K562 (cell line): ENCODE measurements at regions not wholly inside any gene's neighbourhood (a gene's known extent, or its start where the extent isn't known, plus 50 kb on each side); places are given as distances from the start of the nearest gene placed in this dataset.

Experiments used
- ATAC-seq: fragments of 200-7000 bp; cut with Tn5 transposase; 3 replicates; pipeline ENCODE4 v1.9.1; 2020; ENCODE audit warnings: moderate library complexity
- BruUV-seq: library from RNA; stranded (reverse); fragments of 400-500 nt; replicated peaks from 2 replicates; lab custom pipeline; 2021; lab: Mats Ljungman, UMichigan
- CTCF ChIA-PET: fragments of 300-600 bp; formaldehyde crosslinking; extraction: SDS; loops from one replicate; lab custom pipeline; 2021; ENCODE audit warnings: low intra/inter-chr PET ratio; lab: Yijun Ruan, JAX
- POLR2A ChIA-PET: fragments of 300-600, 350-650 bp; sonication (Branson Sonifier 250); formaldehyde crosslinking; extraction: SDS; loops from one replicate; lab custom pipeline; 2021; ENCODE audit warnings: antibody characterized with exemption, inconsistent platforms; lab: Yijun Ruan, JAX
- DNase-seq, 4 experiments: peaks; one replicate each; pipeline versions ENCODE4 v3.0.0 to v3.0.0-alpha.2; 2011 to 2018; ENCODE audit warnings: low spot score in 3 of 4, mixed read lengths in 3 of 4; ENCODE audit errors: extremely low read depth in 1 of 4
- FAIRE-seq: peaks from 2 replicates; lab custom pipeline; 2011; peaks lifted over from hg19 to GRCh38; lab: Jason Lieb, UNC
- H2AFZ ChIP-seq: 2 replicates; pipeline ENCODE4 v1.6.0; 2011; ENCODE audit warnings: low read depth, low read length, control low read depth, inconsistent platforms
- H3K27ac ChIP-seq: fragments of 200-600 bp; 3 replicates; pipeline ENCODE4 v1.8.0; 2011; ENCODE audit warnings: low read depth, mild to moderate bottlenecking, control low read depth, inconsistent platforms, low read length, moderate library complexity, mixed read lengths; ENCODE audit errors: extremely low read depth
- H3K27me3 ChIP-seq, 2 experiments: fragments of 300-600 bp in 1 of 2; 2 replicates in 1 of 2; 3 replicates in 1 of 2; pipeline versions ENCODE4 v1.6.0 to v1.8.0; 2011; ENCODE audit warnings: inconsistent platforms in 2 of 2, low read length in 2 of 2, mild to moderate bottlenecking in 1 of 2, mixed read lengths in 1 of 2, moderate library complexity in 1 of 2; ENCODE audit not compliant: control insufficient read depth in 2 of 2, insufficient read depth in 2 of 2
- H3K36me3 ChIP-seq: fragments of 300-600 bp; 3 replicates; pipeline ENCODE4 v1.8.0; 2011; ENCODE audit warnings: mild to moderate bottlenecking, low read length, inconsistent platforms; ENCODE audit not compliant: control insufficient read depth, insufficient read depth
- H3K4me1 ChIP-seq, 2 experiments: fragments of 200-600 bp in 1 of 2; replicated peaks in 1 of 2; 2 replicates in 1 of 2; 3 replicates in 1 of 2; pipeline versions ENCODE4 v1.5.1 to v1.8.0; 2011; ENCODE audit warnings: inconsistent platforms in 2 of 2, low read length in 2 of 2, mild to moderate bottlenecking in 1 of 2, mixed read lengths in 1 of 2, moderate library complexity in 1 of 2; ENCODE audit not compliant: control insufficient read depth in 2 of 2, insufficient read depth in 2 of 2
- H3K4me2 ChIP-seq: 2 replicates; pipeline ENCODE4 v1.6.1; 2011; ENCODE audit warnings: low read length, control low read depth, inconsistent platforms, mixed read lengths; ENCODE audit not compliant: insufficient read depth
- H3K4me3 ChIP-seq: fragments of 200-600 bp; sonication (generic), shearing (Covaris generic); 2 replicates; pipeline ENCODE4 v1.5.1; 2016; ENCODE audit warnings: control low read depth, inconsistent platforms
- H3K79me2 ChIP-seq: fragments of 200-600 bp; 3 replicates; pipeline ENCODE4 v1.8.0; 2011; ENCODE audit warnings: low read length, inconsistent platforms; ENCODE audit not compliant: control insufficient read depth, insufficient read depth
- H3K9ac ChIP-seq, 2 experiments: 2 replicates each; pipeline versions ENCODE4 v1.6.0 to v1.6.1; 2011; ENCODE audit warnings: low read depth in 2 of 2, low read length in 2 of 2, control low read depth in 1 of 2, inconsistent platforms in 1 of 2, mild to moderate bottlenecking in 1 of 2, mixed read lengths in 1 of 2; ENCODE audit not compliant: insufficient read depth in 1 of 2
- H3K9me1 ChIP-seq: one replicate; pipeline ENCODE4 v1.6.0; 2011; ENCODE audit warnings: inconsistent platforms, mild to moderate bottlenecking, low read length, moderate library complexity; ENCODE audit not compliant: control insufficient read depth, insufficient read depth
- H3K9me3 ChIP-seq: replicated peaks from 2 replicates; pipeline ENCODE4 v1.5.1; 2011; ENCODE audit warnings: low read depth, low read length, inconsistent platforms; ENCODE audit not compliant: control insufficient read depth, insufficient read depth
- H4K20me1 ChIP-seq: replicated peaks from 2 replicates; pipeline ENCODE4 v1.6.1; 2011; ENCODE audit warnings: low read length, inconsistent platforms, mixed read lengths; ENCODE audit not compliant: control insufficient read depth, insufficient read depth
- CREB3L1 ChIP-seq: fragments of 450-650 bp; IDR thresholded peaks from 2 replicates; pipeline ENCODE4 v1.6.1; 2014; ENCODE audit warnings: low read depth, mild to moderate bottlenecking, moderate library complexity, borderline replicate concordance
- NKRF ChIP-seq: fragments of 450-650 bp; IDR thresholded peaks from 2 replicates; pipeline ENCODE4 v1.6.1; 2016; ENCODE audit warnings: borderline replicate concordance
- TAL1 ChIP-seq: fragments of 450-650 bp; IDR thresholded peaks from 2 replicates; pipeline ENCODE4 v1.6.1; 2016; ENCODE audit warnings: mild to moderate bottlenecking
- TRIM25 ChIP-seq: fragments of 450-650 bp; IDR thresholded peaks from 2 replicates; pipeline ENCODE4 v1.7.0; 2016; ENCODE audit warnings: borderline replicate concordance
- WGBS: fragments of 100-300 bp; shearing (Covaris generic); methylation state at CpG from one replicate; pipeline ENCODE4 v1.1.6; 2016; ENCODE audit warnings: low coverage, mixed read lengths; ENCODE audit not compliant: insufficient coverage; ENCODE audit errors: missing lambda C conversion rate; 5-methylcytosine and 5-hydroxymethylcytosine counted together
- in situ Hi-C: fragments of 300-500 bp; cut with MboI; formaldehyde crosslinking; loops from 4 replicates; pipeline ENCODE4 v1.15.0; 2018; ENCODE audit warnings: inconsistent platforms, mixed read lengths
- intact Hi-C: fragments of 100-400 bp; cut with micrococcal nuclease; formaldehyde crosslinking; loops from 2 replicates; pipeline ENCODE4 v1.14.2; 2022

DNA sequence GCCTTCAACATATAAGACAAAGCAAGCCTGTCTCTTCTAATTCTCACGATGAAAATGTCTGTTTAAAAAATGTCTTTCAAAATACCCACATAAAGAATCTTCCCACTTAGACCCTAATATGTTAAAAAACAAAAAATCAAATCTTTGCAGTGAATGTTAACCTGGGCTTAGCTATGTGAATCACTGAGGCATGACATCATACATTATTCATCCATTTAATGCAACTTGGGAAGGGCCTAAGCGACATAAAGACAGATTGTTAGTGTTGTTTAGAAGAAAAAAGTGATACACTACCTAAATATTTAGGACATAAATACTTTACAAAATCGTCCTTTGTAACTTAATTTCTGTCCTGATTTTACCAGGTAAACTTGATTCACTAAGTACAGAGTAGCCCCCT, 648.5 kb upstream of the NRP1 start:
- H3K9me1 ChIP-seq: no peaks in the 10 kb centered on the region
- no peak overlapping the region for H3K4me3 ChIP-seq
- no peak overlapping the region for H3K27ac ChIP-seq
- H3K4me1 ChIP-seq: no peaks in the 10 kb centered on the region
- intact Hi-C loops (no loop called here), in situ Hi-C loops (no loop called here)
- no peak for FAIRE-seq
- no TSS peak for BruUV-seq
- H4K20me1 ChIP-seq: no peaks in the 10 kb centered on the region
- H2AFZ ChIP-seq: no peak overlapping the region
- no peak for ATAC-seq
- 0% methylated on average over 3 of the region's 3 CpGs for WGBS
- H3K27me3 ChIP-seq: peaks cover 0 to 4% of the 10 kb centered on the region in 2 experiments; a peak in 2 of 5 replicates
- no peaks in the 10 kb centered on the region for H3K9me3 ChIP-seq
- no peak for TF ChIP-seq TAL1
- no peak for TF ChIP-seq CREB3L1
- TF ChIP-seq NKRF: no peak
- no peak for TF ChIP-seq TRIM25
- ChIA-PET POLR2A (interaction anchor here (0.6 kb wide), 1 partner anchor 13 kb away, joined by 3 read pairs; no protein-coding TSS in a partner anchor), CTCF (no interaction called here)
- no peaks in the 10 kb centered on the region for H3K36me3 ChIP-seq
- H3K79me2 ChIP-seq: no peaks in the 10 kb centered on the region
- no peak overlapping the region for H3K9ac ChIP-seq
- DNase-seq: no peak
- no peak overlapping the region for H3K4me2 ChIP-seq
